Upper lobe of left lung (tissue), 6 donors: ENCODE measurements at regions not wholly inside any gene's neighbourhood (a gene's known extent, or its start where the extent isn't known, plus 50 kb on each side); places are given as distances from the start of the nearest gene placed in this dataset.

Experiments
- ATAC-seq, 2 donors: fragments of 200-7000 bp; cut with Tn5 transposase; one replicate each; pipeline ENCODE4 v1.9.1; 2022; ENCODE audit warnings: mild to moderate bottlenecking in 2 of 2, moderate library complexity in 2 of 2; ENCODE audit not compliant: low FRiP score in 2 of 2
- DNase-seq, 2 donors: peaks; one replicate each; pipeline ENCODE4 v3.0.0-alpha.2; 2019 to 2020
- H3K27ac ChIP-seq, 4 donors: fragments of 200-600 bp; sonication (generic); one replicate each; pipeline ENCODE4 v1.5.1; 2016 to 2019
- H3K27me3 ChIP-seq, 4 donors: fragments of 200-600 bp; sonication (generic); one replicate each; pipeline ENCODE4 v1.5.1; 2017 to 2019
- H3K36me3 ChIP-seq, 4 donors: fragments of 200-600 bp; sonication (generic); one replicate each; pipeline ENCODE4 v1.5.1; 2016 to 2019
- H3K4me1 ChIP-seq, 4 donors: fragments of 200-600 bp; sonication (generic); one replicate each; pipeline ENCODE4 v1.5.1; 2018 to 2019
- H3K4me3 ChIP-seq, 4 donors: fragments of 200-600 bp; sonication (generic); one replicate each; pipeline ENCODE4 v1.5.1; 2017 to 2019; ENCODE audit warnings: mild to moderate bottlenecking in 2 of 4, moderate library complexity in 1 of 4
- H3K9me3 ChIP-seq, 4 donors: fragments of 200-600 bp; sonication (generic); one replicate each; pipeline ENCODE4 v1.5.1; 2018 to 2019
- CTCF ChIP-seq, 6 experiments: fragments of 450-650 bp in 4 of 6; fragments of 200-600 bp in 2 of 6; sonication (generic) in 2 of 6; IDR thresholded peaks; one replicate each; pipeline ENCODE4 v1.5.1; 2016 to 2019; ENCODE audit warnings: antibody characterized with exemption in 6 of 6
- EP300 ChIP-seq, 4 donors: sonication (generic); formaldehyde crosslinking; IDR thresholded peaks; one replicate each; pipeline ENCODE4 v1.5.1; 2017; ENCODE audit warnings: antibody characterized with exemption in 4 of 4, control low read depth in 2 of 4
- POLR2A ChIP-seq, 4 donors: fragments of 450-650 bp; IDR thresholded peaks; one replicate each; pipeline ENCODE4 v1.5.1; 2016 to 2017; ENCODE audit warnings: antibody characterized with exemption in 4 of 4, mild to moderate bottlenecking in 2 of 4
- POLR2AphosphoS5 ChIP-seq, 2 donors: sonication (generic); formaldehyde crosslinking; IDR thresholded peaks; one replicate each; pipeline ENCODE4 v1.5.1; 2017; ENCODE audit warnings: antibody characterized with exemption in 2 of 2
- WGBS, 2 donors: methylation state at CpG; one replicate each; pipeline ENCODE4 v1.1.5; 2017 to 2018; 5-methylcytosine and 5-hydroxymethylcytosine counted together
- donor health status: DM: no; HTN: no; CAD: no; lungs with moderate emphysema.
- donor health status: DM: no; HTN: yes; CAD: no; lungs with severe emphysema.

- H3K27ac ChIP-seq, result no peak overlapping the region
- ATAC-seq (no peak), DNase-seq (no peak)
- TF ChIP-seq CTCF (IDR thresholded peaks at IDR 0.05) (no peak), POLR2A (IDR thresholded peaks at IDR 0.05) (no peak), POLR2AphosphoS5 (IDR thresholded peaks at IDR 0.05) (no peak), EP300 (IDR thresholded peaks at IDR 0.05) (no peak)
- no peaks in the 10 kb centered on the region for H3K27me3 ChIP-seq
- WGBS, 2 donors, result 83 to 95% methylated on average over 6 of the region's 6 CpGs
- no peaks in the 10 kb centered on the region for H3K4me1 ChIP-seq
- no peak overlapping the region for H3K4me3 ChIP-seq
- no peaks in the 10 kb centered on the region for H3K36me3 ChIP-seq
- no peaks in the 10 kb centered on the region for H3K9me3 ChIP-seq
These were observed 1140.3 kb upstream of the SLC10A2 start for GRCh38 chr13:104206450-104207044.

GRCh38 chr13:104204177-104204576 is 1138.0 kb upstream of the SLC10A2 start:
- 71 to 86% methylated on average over 2 of the region's 2 CpGs for WGBS, 2 donors
- Histone ChIP-seq H3K36me3 (no peaks in the 10 kb centered on the region), H3K9me3 (no peaks in the 10 kb centered on the region), H3K27me3 (no peaks in the 10 kb centered on the region), H3K27ac (no peak overlapping the region), H3K4me3 (no peak overlapping the region), H3K4me1 (no peaks in the 10 kb centered on the region)
- TF ChIP-seq POLR2AphosphoS5 (IDR thresholded peaks at IDR 0.05) (no peak), POLR2A (IDR thresholded peaks at IDR 0.05) (no peak), CTCF (IDR thresholded peaks at IDR 0.05) (no peak), EP300 (IDR thresholded peaks at IDR 0.05) (no peak)
- DNase-seq, result no peak
- no peak for ATAC-seq

DNA sequence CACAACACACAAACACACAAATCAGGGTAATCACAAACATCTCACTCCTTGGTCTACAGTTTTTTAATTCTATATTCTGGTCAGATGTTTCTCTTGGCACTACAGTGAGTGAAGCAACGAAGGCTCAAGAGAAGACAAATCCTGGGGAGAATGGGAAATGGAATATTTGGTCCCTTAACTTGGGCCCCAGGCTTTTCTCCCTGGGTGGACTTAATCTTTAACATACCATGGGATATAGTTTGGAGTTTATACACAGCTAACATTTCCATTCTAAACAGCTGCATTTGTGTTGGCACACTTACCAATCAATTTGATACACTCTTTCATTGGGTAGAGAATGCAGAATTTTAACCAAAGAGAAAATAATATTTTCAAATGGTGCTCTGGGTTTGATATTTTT is 1132.6 kb upstream of the SLC10A2 start:
- DNase-seq, result no peak
- Histone ChIP-seq H3K36me3 (no peaks in the 10 kb centered on the region), H3K4me3 (no peak overlapping the region), H3K4me1 (no peaks in the 10 kb centered on the region), H3K9me3 (no peaks in the 10 kb centered on the region), H3K27me3 (no peaks in the 10 kb centered on the region), H3K27ac (no peak overlapping the region)
- WGBS, 2 donors, result 71 to 85% methylated on average over 1 of the region's 1 CpG
- no peak for TF ChIP-seq EP300 (IDR thresholded peaks at IDR 0.05)
- no peak for TF ChIP-seq CTCF (IDR thresholded peaks at IDR 0.05)
- TF ChIP-seq POLR2A (IDR thresholded peaks at IDR 0.05), result no peak
- no peak for TF ChIP-seq POLR2AphosphoS5 (IDR thresholded peaks at IDR 0.05)
- ATAC-seq, result no peak

DNA sequence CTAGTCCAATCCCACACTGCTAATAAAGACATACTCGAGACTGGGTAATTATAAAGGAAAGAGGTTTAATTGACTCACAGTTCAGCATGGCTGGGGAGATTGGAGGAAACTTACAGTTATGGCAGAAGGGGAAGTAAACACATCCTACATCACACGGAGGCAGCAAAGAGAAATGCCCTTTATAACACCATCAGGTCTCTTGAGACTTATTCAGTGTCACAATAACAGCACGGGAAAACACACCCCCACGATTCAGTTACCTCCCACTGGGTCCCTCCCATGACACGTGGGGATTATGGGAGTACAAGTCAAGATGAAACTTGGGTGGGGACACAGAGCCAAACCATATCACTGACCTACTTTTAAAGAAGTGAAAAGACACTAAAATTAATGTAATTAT is 1130.4 kb upstream of the SLC10A2 start:
- H3K4me3 ChIP-seq, result no peak overlapping the region
- H3K4me1 ChIP-seq, result no peaks in the 10 kb centered on the region
- no peaks in the 10 kb centered on the region for H3K9me3 ChIP-seq
- H3K27me3 ChIP-seq, result no peaks in the 10 kb centered on the region
- H3K36me3 ChIP-seq, result no peaks in the 10 kb centered on the region
- ATAC-seq (no peak), DNase-seq (no peak)
- WGBS, 2 donors, result 76 to 85% methylated on average over 5 of the region's 5 CpGs
- H3K27ac ChIP-seq, result no peak overlapping the region
- no peak for TF ChIP-seq POLR2A (IDR thresholded peaks at IDR 0.05)

DNA sequence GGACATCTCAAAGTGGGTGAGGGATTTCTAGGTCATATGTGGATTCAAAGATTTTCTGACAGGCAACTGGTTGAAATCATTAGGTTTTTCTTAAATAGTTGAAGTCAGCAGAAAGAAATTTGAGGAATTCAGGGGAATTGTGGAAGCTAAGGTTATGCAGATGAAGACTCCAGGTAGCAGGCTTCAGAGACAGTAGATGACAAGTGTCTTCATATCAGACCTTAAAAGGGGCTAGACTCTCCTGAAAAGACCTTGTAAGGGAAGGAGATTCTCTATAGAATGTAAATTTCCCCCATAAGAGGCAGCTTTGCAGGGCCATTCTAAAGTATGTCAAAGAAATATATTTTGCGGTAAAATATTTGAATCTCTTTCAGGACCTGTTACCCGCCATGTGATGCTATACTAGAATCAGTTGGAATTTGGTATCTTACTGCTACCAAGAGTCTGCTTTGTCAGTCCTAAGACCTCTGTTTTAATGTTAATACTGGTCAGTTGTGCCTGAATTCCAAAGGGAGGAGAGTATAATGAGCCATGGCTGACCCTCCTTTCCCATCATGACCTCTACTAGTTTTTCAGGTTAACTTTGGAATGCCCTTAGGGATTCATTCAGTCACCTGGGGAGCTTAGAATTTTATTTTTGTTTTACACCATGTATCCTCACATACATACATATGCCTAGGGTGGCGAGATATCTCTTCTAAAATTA is 1115.5 kb upstream of the SLC10A2 start:
- no peak for ATAC-seq

More for the DNA sequence above, 1115.5 kb upstream of the SLC10A2 start:
- TF ChIP-seq EP300 (IDR thresholded peaks at IDR 0.05) (no peak), POLR2A (IDR thresholded peaks at IDR 0.05) (no peak), POLR2AphosphoS5 (IDR thresholded peaks at IDR 0.05) (no peak), CTCF (IDR thresholded peaks at IDR 0.05) (no peak)
- H3K27ac ChIP-seq, result no peak overlapping the region
- H3K9me3 ChIP-seq, result no peaks in the 10 kb centered on the region
- H3K4me3 ChIP-seq, result no peak overlapping the region
- H3K4me1 ChIP-seq, result no peaks in the 10 kb centered on the region
- DNase-seq, result no peak
- 89 to 91% methylated on average over 3 of the region's 3 CpGs for WGBS, 2 donors
- no peaks in the 10 kb centered on the region for H3K36me3 ChIP-seq
- no peaks in the 10 kb centered on the region for H3K27me3 ChIP-seq
